COLO668 (cell line): ENCODE measurements at regions not wholly inside any gene's neighbourhood (a gene's known extent, or its start where the extent isn't known, plus 50 kb on each side); places are given as distances from the start of the nearest gene placed in this dataset.

Source experiments
- DNase-seq: peaks from one replicate; lab custom pipeline; 2025; ENCODE audit not compliant: unreplicated experiment; lab: John Stamatoyannopoulos, UW

- DNase-seq: no peak
Observed at GRCh38 chr2:139194546-139194945, 414.4 kb upstream of the NXPH2 start.

DNA sequence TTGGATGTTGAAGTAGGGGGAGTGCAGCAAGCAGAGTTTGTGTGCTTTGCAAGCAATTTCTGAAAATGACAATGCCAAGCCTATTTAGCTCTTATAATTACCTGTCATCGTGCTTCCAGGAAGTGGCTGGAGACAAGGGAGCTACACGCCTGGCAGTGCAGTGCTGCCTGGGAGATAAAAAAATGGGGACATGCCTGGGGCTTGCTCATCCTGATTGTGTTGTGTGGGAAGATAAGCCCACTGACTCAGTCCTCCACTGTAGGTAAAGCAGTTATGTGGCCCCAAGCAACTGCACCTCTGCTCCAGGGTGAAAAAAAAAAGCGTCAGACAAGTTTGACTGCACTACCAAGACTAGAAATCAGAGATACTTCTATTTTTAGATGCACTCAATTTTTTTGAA lies 396.9 kb upstream of the NXPH2 start:
- no peak for DNase-seq

DNA sequence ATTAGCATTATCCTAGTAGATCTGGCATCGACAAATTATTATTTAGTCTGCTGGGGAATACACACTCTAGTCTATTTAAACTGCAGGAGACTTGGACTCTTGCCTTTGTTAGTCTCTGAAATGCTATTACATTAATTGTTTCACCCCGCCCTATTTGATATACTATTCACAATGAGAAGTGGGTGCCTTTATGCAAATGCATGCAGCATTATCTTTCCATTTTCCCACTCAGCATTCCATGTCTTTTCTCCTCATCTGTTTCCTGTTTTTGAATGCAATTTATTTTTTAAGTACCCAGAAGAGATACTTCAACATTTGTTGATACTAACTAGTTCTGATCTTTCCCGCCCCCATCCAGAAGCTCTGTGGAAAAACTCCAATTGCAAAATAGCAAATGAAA lies 395.3 kb upstream of the NXPH2 start:
- DNase-seq: no peak

GRCh38 chr2:139170406-139170805 lies 390.2 kb upstream of the NXPH2 start:
- DNase-seq: no peak

GRCh38 chr2:139165601-139166000 lies 385.4 kb upstream of the NXPH2 start:
- DNase-seq: no peak

DNA sequence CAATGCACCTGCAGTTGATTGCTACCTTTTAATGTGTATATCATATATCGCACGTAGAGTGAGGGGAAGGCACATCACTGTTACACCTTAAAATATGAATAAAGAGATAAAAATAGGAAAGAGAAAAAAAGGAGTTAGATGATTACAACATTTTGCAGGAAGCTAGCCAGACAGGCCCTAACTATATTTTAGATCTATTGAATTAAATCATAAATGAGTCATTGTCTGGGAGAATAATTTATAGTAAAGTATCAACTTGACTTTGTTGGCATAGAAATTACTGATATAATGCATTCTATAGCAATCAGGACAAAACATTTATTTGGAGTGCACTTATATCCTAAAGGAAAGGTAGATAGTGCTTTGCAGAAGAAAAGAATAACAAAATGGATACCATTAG lies 384.9 kb upstream of the NXPH2 start:
- no peak for DNase-seq

DNA sequence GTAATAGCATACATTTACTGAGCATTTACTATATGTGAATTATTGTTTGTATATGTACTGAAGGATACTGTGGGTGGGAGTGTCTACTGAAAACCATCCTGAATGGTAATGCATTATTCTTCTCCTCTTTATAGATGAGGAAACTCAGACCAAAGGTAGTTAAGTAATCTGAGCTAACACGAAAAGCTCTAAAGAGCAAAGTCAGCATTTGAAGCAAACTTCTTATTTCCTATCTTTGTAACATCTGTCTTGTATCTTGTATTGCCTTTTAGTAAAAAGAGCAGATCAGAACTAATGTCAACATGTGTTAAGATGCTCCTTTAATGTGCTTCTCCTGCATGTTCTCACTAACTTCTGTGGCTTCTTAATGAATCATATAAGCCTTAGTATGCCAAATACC lies 382.8 kb upstream of the NXPH2 start:
- DNase-seq: no peak

DNA sequence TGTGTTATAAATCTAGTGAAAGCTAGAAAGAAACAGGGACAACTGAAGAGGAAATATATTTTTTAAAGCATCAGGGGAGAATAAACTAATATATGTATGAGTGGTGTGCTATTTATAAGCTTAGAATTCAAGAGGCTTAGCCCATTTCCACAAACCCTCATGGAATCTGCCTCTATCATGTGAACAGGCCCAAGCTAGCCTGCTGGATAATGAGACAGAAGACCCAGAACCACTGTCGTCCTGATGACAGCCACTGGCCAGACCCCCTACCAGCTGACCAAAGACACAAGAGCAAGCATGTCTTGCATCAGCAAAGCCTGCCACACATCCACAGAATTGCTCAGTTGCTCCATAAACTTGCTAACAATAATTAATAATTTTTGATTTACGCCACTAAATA lies 382.3 kb upstream of the NXPH2 start:
- no peak for DNase-seq

DNA sequence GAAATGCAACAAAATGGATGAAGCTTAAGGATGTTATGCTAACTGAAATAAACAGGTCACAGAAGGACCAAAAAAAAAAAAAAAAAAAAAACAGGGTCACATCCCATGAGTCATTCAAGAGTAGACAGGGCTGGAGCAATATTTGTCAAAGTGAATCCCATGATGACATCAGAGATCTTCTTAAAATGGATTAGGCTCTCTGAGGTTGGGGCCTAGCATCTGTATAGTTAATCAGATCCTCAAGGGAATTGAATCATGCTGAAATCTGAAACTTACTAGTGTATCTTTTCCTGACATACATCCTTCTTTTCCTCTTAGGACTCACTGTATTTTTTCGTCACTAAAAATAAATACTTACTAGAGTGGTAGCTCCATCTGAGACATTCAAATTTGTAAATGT lies 380.6 kb upstream of the NXPH2 start:
- DNase-seq: no peak

DNA sequence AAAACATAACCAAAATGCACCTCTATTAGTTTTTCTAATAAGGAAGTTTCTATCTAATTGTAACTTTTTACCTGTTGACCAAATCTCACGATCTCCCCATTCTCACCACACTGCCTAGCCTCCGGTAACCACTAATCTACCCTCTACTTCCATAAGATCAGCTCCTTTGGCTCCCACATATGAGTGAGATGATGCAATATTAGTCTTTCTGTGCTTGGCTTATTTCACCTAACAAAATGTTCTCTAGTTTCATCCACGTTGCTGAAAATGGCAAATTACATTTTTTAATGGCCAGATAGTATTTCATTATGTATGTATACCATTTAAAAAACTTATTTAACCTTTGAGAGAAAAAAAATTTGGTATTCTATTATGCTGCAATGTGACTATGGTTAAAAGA lies 379.0 kb upstream of the NXPH2 start:
- DNase-seq: no peak

DNA sequence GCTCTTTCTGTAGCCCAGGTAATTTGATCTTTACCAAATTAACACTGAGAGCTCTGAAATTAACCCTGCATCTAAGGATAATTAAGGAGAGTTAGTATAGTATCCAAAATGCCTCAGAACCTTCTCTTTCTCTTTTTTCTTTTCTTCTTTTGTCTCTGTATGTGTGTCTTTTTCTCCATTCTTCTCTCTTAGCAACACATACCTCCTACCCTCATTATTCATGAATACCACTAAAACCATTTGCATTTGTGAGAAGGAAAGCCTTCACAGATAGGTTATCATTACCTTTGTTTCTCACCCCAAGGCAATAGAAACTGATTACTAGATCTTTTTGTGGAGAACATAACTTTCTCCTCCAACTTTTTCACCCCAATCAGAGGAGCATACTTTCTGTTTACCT lies 376.5 kb upstream of the NXPH2 start:
- DNase-seq: no peak

GRCh38 chr2:139155991-139156390 lies 375.8 kb upstream of the NXPH2 start:
- no peak for DNase-seq

DNA sequence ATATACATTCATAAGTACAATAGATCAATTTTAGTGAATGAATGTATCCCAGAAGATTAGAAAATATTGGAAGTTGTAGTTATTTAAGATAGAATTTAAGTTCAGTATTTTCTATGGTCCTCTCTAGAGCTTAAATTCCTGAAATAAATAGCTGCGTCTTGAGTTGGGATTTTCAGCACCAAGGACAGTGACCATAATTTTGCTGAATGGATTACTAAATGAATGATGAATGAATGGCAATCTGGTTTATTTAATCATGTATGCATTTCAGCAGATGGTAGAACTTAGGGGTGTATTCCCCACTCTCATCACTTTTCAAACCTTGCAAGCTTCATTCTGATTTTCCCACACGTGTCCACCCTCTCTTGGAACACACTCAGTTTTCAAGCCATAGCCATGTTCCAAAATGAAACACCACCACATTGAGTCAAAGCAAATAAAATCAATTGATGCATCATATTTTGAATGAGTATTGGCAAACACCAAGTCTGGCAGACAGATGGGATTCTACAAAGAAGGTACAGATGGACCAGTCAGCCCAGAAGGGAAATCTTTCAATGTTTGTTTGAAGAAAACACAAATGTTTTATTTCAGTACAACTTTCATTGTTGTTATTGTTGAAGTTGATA lies 362.2 kb upstream of the NXPH2 start:
- DNase-seq: no peak

GRCh38 chr2:139124271-139124670 lies 344.1 kb upstream of the NXPH2 start:
- no peak for DNase-seq

GRCh38 chr2:139123795-139124194 lies 343.6 kb upstream of the NXPH2 start:
- DNase-seq: no peak

DNA sequence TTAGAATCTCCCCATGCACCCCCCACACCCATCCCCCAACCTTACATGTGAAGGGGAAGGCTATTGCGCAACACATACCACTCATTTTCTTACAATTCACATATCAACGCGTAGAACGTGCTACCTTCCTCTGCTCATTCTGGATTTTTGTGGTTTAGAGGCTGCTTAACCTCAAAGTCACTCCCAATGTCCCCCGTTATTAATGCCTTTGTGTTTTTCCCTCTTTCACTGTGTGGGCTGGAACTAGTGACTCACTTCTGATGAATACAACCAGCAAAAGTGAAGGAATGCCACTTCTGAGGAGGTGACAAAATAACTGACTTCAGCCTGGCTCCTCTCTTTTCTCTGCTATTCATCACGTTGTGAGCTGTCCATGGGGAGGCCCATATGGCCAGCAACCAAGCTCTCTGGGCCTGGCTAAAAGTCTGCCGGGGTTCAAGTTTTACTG lies 342.5 kb upstream of the NXPH2 start:
- DNase-seq: no peak

DNA sequence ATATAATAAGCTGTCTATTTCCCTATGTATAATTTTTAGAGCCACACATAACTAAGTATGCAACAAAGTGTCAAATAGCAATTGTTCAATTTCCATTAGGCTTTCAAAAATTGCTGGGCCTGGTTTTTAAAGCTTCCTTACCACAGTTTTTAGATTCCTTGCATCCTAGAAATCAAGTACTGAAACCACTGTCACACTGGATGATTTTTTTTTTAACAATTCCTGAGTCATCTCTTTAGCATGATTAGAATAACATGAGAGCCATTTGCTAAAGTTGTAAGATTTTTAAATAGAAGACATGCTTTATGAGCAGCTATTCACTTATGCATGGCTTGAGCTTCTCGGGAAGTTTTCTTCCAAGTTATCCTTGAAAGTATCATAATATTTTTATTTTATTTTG lies 319.5 kb upstream of the NXPH2 start:
- DNase-seq: no peak

GRCh38 chr2:139098961-139099360 lies 318.8 kb upstream of the NXPH2 start:
- DNase-seq: no peak

- no peak for DNase-seq
Observed at GRCh38 chr2:139083121-139083520, 302.9 kb upstream of the NXPH2 start.

DNA sequence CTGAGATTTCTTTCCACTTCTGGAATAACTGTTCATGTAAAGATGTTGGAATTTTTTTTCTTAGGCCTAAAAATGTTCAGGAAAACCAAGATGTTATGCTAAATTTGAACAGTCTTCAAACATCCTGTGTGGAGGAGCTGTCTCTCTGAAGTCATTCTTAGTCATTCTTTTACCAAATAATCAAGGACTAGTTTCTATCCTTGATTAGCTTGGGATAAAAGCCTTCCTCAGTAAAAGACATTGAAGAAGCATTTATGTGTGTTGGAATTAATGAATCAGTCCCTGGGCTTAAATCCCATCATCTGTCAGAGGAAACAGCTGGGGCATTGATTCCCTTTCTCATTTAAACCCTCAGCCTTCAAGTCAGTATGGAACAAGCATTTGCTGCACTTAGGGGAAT lies 300.1 kb upstream of the NXPH2 start:
- no peak for DNase-seq

GRCh38 chr2:139079311-139079710 lies 299.1 kb upstream of the NXPH2 start:
- no peak for DNase-seq

- no peak for DNase-seq
Observed at GRCh38 chr2:139078376-139078775, 298.2 kb upstream of the NXPH2 start.

DNA sequence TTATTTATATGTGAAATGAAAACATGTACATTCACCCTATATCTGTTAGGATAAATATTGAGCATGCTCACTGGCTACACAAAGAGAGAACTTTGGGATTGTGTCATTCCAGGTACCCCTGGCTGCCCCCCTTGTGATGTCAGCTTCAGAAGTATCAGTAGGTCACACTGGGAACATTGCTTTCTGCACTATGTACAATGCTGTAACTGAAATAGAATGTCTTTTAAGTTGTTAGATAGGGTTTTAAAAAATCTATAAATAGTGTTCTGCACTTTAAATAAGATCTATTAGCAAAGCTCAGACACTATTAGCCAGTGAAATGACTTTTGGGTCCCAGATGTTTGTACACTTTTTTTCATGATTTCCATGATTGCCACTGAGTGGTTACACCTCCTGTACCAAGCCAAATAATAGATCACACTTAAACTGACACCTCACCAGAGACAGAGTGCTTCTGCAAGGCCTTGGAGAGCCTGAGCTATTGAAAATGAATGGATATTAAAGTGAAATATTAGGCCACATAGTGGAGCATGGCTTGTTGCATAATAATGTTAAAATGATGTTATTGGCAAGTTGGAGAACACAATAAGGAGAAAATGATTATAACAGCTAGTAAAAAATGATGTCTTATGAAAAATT lies 297.0 kb upstream of the NXPH2 start:
- DNase-seq: no peak
